Fibroblast of skin of left biceps (primary cell): ENCODE measurements at regions not wholly inside any gene's neighbourhood (a gene's known extent, or its start where the extent isn't known, plus 50 kb on each side); places are given as distances from the start of the nearest gene placed in this dataset.

Experiments
- DNase-seq, 2 experiments: peaks; one replicate each; pipeline ENCODE4 v3.0.0-alpha.2; 2013; ENCODE audit warnings: low read depth in 2 of 2

DNA sequence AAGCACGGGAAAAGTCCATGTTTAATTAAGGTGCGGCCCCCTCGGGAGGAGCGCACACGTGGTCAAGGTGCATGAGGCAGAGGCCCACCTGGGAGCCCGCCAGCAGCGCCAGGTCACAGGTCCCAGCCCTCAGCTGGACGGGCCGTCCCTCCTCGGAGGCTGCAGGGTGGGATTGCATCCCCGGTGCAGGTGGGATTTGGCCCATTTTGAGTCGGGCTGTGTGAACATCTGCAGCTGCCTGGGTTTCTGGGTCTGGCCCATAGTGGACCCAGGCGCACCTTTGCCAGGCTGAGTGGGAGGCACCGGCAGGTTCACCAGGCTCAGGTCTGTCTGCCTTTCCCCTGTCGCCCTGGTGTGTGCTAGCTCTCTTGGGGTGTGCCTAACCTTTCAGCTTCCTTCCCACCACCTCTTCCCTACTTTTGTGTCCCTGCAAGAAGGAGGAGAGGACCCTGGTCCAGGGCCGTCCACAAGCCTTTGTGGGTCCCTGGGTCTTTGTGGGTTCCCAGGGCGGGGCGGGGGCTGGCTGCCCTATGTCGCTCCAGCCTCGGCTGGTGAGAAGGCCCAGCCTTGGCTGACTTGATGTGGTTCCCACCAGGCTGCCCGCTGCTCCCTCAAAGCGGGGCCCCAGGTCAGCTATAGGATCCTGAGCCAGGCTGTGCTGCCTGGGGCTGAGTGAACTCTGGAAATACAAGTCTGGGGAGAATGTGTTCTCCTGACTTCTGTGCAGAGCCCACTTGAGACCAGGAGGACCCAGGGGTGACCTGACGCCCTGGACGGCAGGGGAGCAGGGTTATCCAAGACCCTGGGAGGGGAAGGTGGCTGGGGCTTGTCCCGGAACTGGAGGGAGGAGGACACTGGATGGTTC is 186.7 kb upstream of the SHH start:
- no peak for DNase-seq

GRCh38 chr7:155998328-155998691 is 186.0 kb upstream of the SHH start:
- no peak for DNase-seq

GRCh38 chr7:155997431-155998327 is 185.4 kb upstream of the SHH start:
- DNase-seq: no peak

DNA sequence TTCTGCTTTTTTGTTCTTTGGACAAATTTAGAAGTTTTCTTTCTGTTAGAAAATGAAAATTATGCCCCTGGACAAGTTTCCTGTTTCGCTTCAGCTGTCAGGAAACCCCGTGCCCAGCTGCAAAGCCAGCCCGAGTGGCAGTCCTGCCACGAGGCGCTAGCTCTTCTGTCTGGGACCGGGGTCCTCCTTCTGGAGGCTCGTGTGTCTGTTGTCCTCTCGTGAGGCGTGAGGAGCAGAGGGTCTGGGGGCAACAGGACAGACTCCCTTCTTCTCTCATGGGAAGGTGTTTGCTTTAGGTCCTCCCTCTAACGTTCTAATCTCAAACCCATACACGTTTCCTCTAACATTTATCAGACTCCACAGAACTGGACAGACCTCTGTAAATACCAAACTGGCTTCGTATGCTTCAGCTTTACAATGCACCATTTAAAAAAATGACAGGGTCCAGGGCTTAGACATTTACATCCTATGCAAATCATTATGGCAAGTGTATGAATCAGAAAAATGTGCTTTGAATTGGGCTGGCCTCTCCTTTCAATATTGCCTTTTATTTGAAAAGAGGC is 184.5 kb upstream of the SHH start:
- DNase-seq: no peak

DNA sequence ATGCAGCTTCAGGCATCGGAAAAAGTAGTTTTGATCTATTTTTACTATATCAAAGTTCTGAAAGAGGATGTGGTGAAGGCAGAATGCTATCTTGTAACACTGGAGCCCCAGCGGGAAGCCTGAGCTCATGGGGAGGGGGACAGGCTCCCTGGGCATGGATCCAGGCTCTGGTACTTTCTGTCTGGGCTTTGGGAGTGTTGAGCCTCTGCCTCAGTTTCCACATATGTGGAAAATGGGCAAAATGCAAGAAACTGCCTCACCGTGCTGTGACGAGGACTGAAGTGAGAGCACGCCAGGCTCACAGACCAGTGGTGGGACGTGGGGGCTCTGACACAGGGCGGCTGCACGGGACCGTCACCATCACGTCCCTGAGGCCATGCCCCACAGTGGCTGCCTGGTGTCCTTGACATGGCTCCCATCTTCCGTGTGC is 182.9 kb upstream of the SHH start:
- DNase-seq: no peak

GRCh38 chr7:155994279-155994811 is 182.1 kb upstream of the SHH start:
- no peak for DNase-seq

DNA sequence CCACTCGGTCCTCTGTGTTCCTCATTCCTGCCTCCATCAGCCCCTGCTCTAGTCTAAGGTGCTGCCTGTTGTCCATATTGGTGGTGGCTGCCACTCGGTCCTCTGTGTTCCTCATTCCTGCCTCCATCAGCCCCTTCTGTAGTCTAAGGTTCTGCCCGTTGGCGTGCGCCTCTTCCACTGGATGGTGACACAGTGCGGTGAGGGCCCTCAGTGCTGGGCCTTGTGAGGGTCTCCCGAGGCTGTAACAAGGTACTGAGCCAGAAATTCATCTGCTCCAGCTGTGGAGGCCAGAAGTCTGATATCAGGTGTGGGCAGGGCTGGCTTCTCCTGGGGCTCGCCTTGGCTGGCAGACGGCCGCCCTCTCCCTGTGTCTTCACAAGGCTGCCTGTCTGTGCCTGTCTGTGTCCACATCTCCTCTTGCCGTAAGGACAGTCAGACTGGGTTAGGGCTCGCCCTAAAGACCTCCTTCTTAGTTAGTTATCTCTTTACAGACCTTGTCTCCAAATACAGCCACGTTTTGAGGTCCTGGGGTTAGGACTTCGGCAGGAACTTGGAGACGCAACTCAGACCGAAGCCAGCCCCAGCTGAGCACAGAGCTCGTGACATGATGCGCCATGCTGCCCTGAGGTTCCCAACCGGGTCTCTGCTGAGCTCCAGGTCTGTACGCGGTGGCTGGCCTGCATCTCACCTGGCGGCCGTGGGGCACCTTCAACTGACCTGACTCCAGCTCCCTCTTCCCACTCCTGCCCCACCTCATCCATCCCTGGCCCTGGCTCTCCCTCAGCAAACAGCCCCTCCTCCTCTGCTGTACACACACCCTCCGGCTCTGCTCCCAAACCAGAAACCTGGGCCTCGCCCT is 181.4 kb upstream of the SHH start:
- DNase-seq: no peak

DNA sequence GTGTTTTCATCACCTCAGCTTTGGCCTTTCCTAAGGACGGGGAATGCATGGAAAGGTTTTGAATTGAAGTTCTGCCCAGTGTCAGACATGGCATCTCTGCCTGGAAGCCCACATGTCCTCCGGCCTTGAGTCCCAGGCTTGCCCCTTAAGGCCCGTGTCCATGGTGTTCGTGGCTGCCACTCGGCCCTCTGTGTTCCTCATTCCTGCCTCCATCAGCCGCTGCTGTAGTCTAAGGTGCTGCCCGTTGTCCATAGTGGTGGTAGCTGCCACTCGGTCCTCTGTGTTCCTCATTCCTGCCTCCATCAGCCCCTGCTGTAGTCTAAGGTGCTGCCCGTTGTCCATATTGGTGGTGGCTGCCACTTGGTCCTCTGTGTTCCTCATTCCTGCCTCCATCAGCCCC is 180.7 kb upstream of the SHH start:
- DNase-seq: no peak

GRCh38 chr7:155992538-155992937 is 180.3 kb upstream of the SHH start:
- DNase-seq: no peak

- DNase-seq: no peak
Observed at GRCh38 chr7:155992107-155992506, 179.8 kb upstream of the SHH start.

- DNase-seq: no peak
Observed at GRCh38 chr7:155991470-155991869, 179.2 kb upstream of the SHH start.

- DNase-seq: no peak
Observed at GRCh38 chr7:155988416-155988815, 176.2 kb upstream of the SHH start.

- DNase-seq: no peak
Observed at GRCh38 chr7:155987681-155988235, 175.5 kb upstream of the SHH start.

GRCh38 chr7:155986497-155987160 is 174.4 kb upstream of the SHH start:
- DNase-seq: no peak

DNA sequence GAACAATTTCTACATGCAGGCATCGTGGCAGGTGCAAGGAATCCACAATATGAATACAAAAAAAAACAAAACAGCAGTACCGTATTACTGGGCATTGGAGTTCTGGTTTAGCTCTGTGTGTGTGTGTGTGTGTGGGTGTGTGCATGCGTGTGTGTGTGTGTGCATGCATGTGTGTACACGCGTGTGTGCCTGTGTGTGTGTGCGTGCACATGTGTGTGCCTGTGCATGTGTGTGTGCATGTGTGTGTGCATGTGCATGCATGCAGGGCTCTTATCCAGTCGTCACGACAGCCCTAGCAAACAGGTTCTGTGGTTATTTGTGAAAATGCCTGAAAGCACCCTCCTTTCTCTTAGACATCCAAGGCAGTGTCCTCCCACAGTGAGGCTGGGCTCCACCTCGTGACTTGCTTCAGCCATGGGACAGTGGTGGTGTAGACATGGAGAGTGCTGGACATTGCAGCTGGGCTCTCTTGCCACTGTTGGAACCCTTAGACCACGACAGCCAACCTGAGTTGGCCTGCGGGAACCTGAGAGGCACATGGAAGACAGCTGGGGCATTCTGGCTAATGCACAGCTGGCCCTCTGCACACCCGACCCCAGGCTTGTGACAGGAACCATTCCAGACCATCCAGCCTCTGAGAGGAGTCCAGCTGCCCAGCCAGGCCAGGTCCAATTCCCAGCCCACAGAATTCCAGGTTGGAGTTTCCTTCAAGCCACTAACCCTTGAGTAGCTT is 173.4 kb upstream of the SHH start:
- no peak for DNase-seq

DNA sequence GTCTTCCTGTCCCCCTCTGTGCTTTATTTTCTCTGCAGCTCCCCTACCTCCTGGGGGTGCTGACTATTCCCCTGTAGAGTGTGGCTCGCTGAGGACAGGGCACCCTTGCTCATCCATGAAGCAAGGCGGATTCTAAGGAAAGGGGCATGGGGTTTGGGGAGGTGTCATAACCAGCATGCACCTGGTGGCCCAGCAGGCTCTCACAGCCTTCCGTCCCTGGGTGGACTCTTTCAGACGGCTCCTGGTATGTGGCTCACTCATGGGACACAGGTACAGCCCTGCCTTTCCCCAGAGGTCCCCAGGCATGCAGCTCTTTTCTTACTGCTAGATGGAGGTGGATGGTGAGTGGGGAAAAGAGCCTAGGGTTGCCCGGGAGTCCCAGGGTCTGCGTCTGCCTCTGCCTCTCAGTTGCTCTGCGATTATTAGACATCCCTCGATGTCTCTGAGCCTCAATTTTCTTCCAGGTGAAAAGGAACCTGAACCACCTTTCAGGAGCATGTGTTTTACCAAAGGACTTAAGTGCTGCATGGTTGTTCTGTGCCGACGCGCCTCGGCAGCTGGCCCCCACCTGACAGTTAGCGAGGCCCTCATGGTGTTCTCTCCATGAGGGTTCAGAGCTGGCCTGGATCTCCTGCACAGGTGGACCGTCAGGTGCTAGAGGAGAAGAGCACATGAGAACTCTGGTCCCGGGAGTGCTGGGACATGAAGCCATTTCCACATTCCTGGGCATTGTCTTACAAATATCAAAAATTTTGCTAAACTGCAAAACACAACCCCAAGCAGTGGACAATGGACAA is 172.5 kb upstream of the SHH start:
- no peak for DNase-seq

DNA sequence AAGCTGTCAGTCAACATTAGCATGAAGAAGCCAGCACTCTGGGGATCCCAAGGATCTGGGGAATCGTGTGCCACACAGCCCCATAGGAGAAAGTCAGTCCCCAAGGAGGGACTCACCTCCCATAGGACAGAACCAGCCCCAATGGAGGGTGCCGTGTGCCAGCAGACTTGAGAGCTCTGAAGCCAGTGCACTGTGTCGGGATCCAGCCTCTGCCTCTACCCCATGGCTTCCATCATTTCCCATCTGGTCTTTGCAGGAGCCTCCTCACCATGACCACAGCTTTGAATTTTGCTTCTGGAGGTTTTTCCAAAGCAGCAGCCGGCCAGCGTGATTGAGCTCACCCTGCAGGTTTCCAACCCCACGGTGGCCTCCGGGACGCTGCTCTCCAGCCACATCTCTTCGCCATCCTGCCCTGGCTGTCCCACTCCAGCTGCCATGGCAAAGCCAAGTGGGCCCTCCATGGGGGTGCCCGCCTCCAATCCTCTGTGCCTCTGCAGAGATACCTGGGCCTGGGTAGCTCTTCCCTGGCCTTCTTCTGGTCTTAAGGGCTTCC is 171.8 kb upstream of the SHH start:
- DNase-seq: no peak

- DNase-seq: no peak
Observed at GRCh38 chr7:155983176-155983815, 171.0 kb upstream of the SHH start.
